HUES48 (cell line): ENCODE measurements at regions not wholly inside any gene's neighbourhood (a gene's known extent, or its start where the extent isn't known, plus 50 kb on each side); places are given as distances from the start of the nearest gene placed in this dataset.
"Not testable (repeated sequence)": the region's sequence is repeated elsewhere in the genome, so short reads cannot be mapped to it uniquely, and the experiment has no call there.

Experiments used
- H3K27ac ChIP-seq: one replicate; pipeline ENCODE4 v1.7.0; 2013; ENCODE audit warnings: low read depth, low read length, inconsistent platforms
- H3K27me3 ChIP-seq: 2 replicates; pipeline ENCODE4 v1.6.1; 2013; ENCODE audit warnings: mild to moderate bottlenecking, low read length; ENCODE audit not compliant: control insufficient read depth, insufficient read depth
- H3K36me3 ChIP-seq: 2 replicates; pipeline ENCODE4 v1.6.1; 2013; ENCODE audit warnings: low read length; ENCODE audit not compliant: control insufficient read depth, insufficient read depth
- H3K4me1 ChIP-seq: 2 replicates; pipeline ENCODE4 v1.6.1; 2013; ENCODE audit warnings: mild to moderate bottlenecking, low read length; ENCODE audit not compliant: control insufficient read depth, insufficient read depth
- H3K4me3 ChIP-seq: 2 replicates; pipeline ENCODE4 v1.5.1; 2013; ENCODE audit warnings: mild to moderate bottlenecking, low read depth, low read length
- H3K9ac ChIP-seq: 2 replicates; pipeline ENCODE4 v1.6.1; 2013; ENCODE audit warnings: mild to moderate bottlenecking, low read depth, low read length, moderate library complexity
- H3K9me3 ChIP-seq: 2 replicates; pipeline ENCODE4 v1.6.1; 2013; ENCODE audit warnings: low read length; ENCODE audit not compliant: control insufficient read depth, insufficient read depth

DNA sequence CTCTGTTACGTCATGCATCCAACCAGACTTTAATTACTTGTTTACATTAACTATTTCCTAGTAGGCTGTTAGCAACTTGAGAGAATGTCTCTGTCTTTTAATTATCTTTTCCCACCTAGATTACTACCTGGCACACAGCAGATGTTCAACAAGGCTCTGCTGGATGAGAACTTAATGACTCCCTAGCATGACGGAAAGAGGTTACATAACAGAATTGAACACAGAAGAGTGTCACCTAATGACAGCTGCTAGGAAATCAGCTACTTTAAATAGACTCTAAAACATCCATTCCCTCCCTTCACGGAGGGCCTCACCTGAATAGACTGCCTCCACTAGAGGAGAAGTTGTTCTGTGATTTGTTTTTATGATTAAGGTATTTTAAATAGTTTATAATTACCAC, 110.8 kb downstream of the TEX29 start:
- H3K4me3 ChIP-seq: no peak overlapping the region
- H3K9me3 ChIP-seq: no peaks in the 10 kb centered on the region
- H3K9ac ChIP-seq: no peak overlapping the region
- no peak overlapping the region for H3K27ac ChIP-seq
- H3K27me3 ChIP-seq: no peaks in the 10 kb centered on the region
- no peaks in the 10 kb centered on the region for H3K4me1 ChIP-seq
- H3K36me3 ChIP-seq: no peaks in the 10 kb centered on the region

GRCh38 chr13:111434578-111435159, 114.2 kb downstream of the TEX29 start:
- Histone ChIP-seq H3K4me1 (no peaks in the 10 kb centered on the region), H3K4me3 (no peak overlapping the region), H3K36me3 (no peaks in the 10 kb centered on the region), H3K9ac (no peak overlapping the region), H3K9me3 (no peaks in the 10 kb centered on the region), H3K27me3 (no peaks in the 10 kb centered on the region), H3K27ac (no peak overlapping the region)

- Histone ChIP-seq H3K4me1 (no peaks in the 10 kb centered on the region), H3K9ac (no peak overlapping the region), H3K36me3 (no peaks in the 10 kb centered on the region), H3K9me3 (no peaks in the 10 kb centered on the region), H3K27ac (no peak overlapping the region), H3K27me3 (no peaks in the 10 kb centered on the region), H3K4me3 (no peak overlapping the region)
Observed at GRCh38 chr13:111436446-111436845, 116.0 kb downstream of the TEX29 start.

GRCh38 chr13:111437417-111437816, 117.0 kb downstream of the TEX29 start:
- Histone ChIP-seq H3K9ac (no peak overlapping the region), H3K36me3 (no peaks in the 10 kb centered on the region), H3K4me1 (no peaks in the 10 kb centered on the region), H3K27ac (no peak overlapping the region), H3K27me3 (no peaks in the 10 kb centered on the region), H3K9me3 (no peaks in the 10 kb centered on the region), H3K4me3 (no peak overlapping the region)

GRCh38 chr13:111437856-111438547, 117.6 kb downstream of the TEX29 start:
- H3K9me3 ChIP-seq: no peaks in the 10 kb centered on the region; the same call in 1 of the 2 replicates
- H3K27me3 ChIP-seq: no peaks in the 10 kb centered on the region
- H3K4me3 ChIP-seq: no peak overlapping the region
- H3K9ac ChIP-seq: no peak overlapping the region
- no peaks in the 10 kb centered on the region for H3K36me3 ChIP-seq
- no peaks in the 10 kb centered on the region for H3K4me1 ChIP-seq
- no peak overlapping the region for H3K27ac ChIP-seq

GRCh38 chr13:111440492-111440891, 120.0 kb downstream of the TEX29 start:
- H3K4me3 ChIP-seq, H3K4me1 ChIP-seq: not testable (repeated sequence)

DNA sequence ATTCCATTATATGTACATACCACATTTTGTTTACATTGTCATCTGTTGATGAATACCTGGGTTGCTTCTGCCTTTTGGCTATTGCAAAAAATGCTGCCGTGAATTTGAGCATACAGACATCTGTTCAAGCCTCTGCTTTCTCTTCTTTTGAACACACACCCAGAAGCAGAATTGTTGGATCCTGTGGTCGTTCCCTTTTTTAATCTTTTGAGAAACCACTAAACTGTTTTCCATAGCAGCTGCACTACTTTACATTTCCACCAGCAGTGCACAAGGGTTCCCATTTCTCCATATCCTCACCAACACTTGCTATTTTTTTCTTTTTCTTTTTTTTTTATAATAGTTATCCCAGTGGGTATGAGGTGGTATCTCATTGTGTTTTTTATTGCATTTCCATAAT, 123.5 kb downstream of the TEX29 start:
- Histone ChIP-seq H3K4me3 (no peak overlapping the region), H3K27me3 (no peaks in the 10 kb centered on the region), H3K4me1 (no peaks in the 10 kb centered on the region), H3K9me3 (no peaks in the 10 kb centered on the region; the same call in 1 of the 2 replicates), H3K27ac (no peak overlapping the region), H3K36me3 (no peaks in the 10 kb centered on the region), H3K9ac (no peak overlapping the region)

More at GRCh38 chr13:111440492-111440891, 120.0 kb downstream of the TEX29 start:
- not testable (repeated sequence) for H3K9me3 ChIP-seq, H3K27me3 ChIP-seq, H3K27ac ChIP-seq, H3K36me3 ChIP-seq, H3K9ac ChIP-seq

GRCh38 chr13:111448504-111448903, 128.1 kb downstream of the TEX29 start:
- Histone ChIP-seq H3K36me3 (no peaks in the 10 kb centered on the region), H3K27me3 (no peaks in the 10 kb centered on the region), H3K4me3 (no peak overlapping the region)

GRCh38 chr13:111449041-111449440, 128.6 kb downstream of the TEX29 start:
- no peaks in the 10 kb centered on the region for H3K36me3 ChIP-seq
- no peaks in the 10 kb centered on the region for H3K27me3 ChIP-seq

More at GRCh38 chr13:111448504-111448903, 128.1 kb downstream of the TEX29 start:
- H3K4me1 ChIP-seq: no peaks in the 10 kb centered on the region
- H3K9me3 ChIP-seq: no peaks in the 10 kb centered on the region
- H3K27ac ChIP-seq: no peak overlapping the region
- no peak overlapping the region for H3K9ac ChIP-seq

GRCh38 chr13:111451402-111451801, 131.0 kb downstream of the TEX29 start:
- no peaks in the 10 kb centered on the region for H3K4me1 ChIP-seq
- H3K9me3 ChIP-seq: no peaks in the 10 kb centered on the region
- no peak overlapping the region for H3K4me3 ChIP-seq
- no peak overlapping the region for H3K27ac ChIP-seq
- H3K36me3 ChIP-seq: no peaks in the 10 kb centered on the region
- H3K9ac ChIP-seq: no peak overlapping the region
- no peaks in the 10 kb centered on the region for H3K27me3 ChIP-seq

More at GRCh38 chr13:111449041-111449440, 128.6 kb downstream of the TEX29 start:
- no peaks in the 10 kb centered on the region for H3K4me1 ChIP-seq
- no peak overlapping the region for H3K9ac ChIP-seq
- no peak overlapping the region for H3K4me3 ChIP-seq
- no peak overlapping the region for H3K27ac ChIP-seq
- no peaks in the 10 kb centered on the region for H3K9me3 ChIP-seq

GRCh38 chr13:111456452-111457230, 136.2 kb downstream of the TEX29 start:
- H3K27me3 ChIP-seq: no peaks in the 10 kb centered on the region
- no peak overlapping the region for H3K9ac ChIP-seq
- no peak overlapping the region for H3K4me3 ChIP-seq
- no peaks in the 10 kb centered on the region for H3K9me3 ChIP-seq
- H3K4me1 ChIP-seq: no peaks in the 10 kb centered on the region
- H3K36me3 ChIP-seq: no peaks in the 10 kb centered on the region
- H3K27ac ChIP-seq: no peak overlapping the region
